ENCODE measurements at regions not wholly inside any gene's neighbourhood (a gene's known extent, or its start where the extent isn't known, plus 50 kb on each side); places are given as distances from the start of the nearest gene placed in this dataset.

DNA sequence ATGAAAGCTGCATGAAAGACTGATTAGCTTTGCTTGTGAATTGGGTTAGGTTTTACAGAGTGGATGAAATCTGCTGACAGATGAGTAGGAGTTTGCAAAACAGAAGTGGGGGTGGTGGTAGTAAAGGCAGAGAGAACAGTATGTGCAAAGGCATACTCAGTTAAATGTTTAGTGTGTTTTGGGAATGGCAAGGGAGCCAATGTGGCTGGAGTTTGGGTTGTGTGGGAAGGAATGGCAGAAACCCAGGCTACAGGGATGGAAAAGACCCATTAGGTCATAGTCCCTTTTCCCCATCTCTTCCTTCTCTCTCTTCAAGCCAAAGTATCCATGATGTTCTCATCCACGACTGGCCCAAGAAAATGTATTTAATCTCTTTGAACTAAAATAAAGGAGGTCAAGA lies 362.2 kb upstream of the LYPLAL1 start:
- CTCF ChIA-PET (ENCODE audit: low intra/inter-chr PET ratio, low total read pairs), result no interaction called here
- intact Hi-C loops (cut with micrococcal nuclease; ENCODE audit: unreplicated experiment) (no loop called here), in situ Hi-C loops (cut with HindIII; ENCODE audit: extremely low pct_ligation_motif_present, low pct_unique_long_range_greater_than_20kb) (no loop called here)
- TF ChIP-seq RNF219 (CRISPR knock-in tag; IDR thresholded peaks at IDR 0.05) (no peak), SNAI1 (CRISPR knock-in tag; IDR thresholded peaks at IDR 0.05; ENCODE audit: borderline replicate concordance) (no peak), NFKB2 (CRISPR knock-in tag; IDR thresholded peaks at IDR 0.05; ENCODE audit: borderline replicate concordance) (no peak), RORA (CRISPR knock-in tag; IDR thresholded peaks at IDR 0.05) (no peak)
- Histone ChIP-seq H3K4me2 (ENCODE audit: low read depth, low read length) (no peak overlapping the region), H3K4me3 (replicated peaks in 1 of 3; ENCODE audit: insufficient read depth in 1 of 3, low read depth in 2 of 3, low read length in 3 of 3) (no peak overlapping the region), H3K9me3 (ENCODE audit: low read length) (no peaks in the 10 kb centered on the region), H3K9ac (ENCODE audit: insufficient read depth, low read depth, low read length) (no peak overlapping the region), H3K79me2 (ENCODE audit: insufficient read depth, low read length) (no peaks in the 10 kb centered on the region), H2AFZ (ENCODE audit: low read length) (no peak overlapping the region), H3K27ac (ENCODE audit: extremely low read length, insufficient read depth, low read length) (no peak overlapping the region), H3K4me1 (ENCODE audit: insufficient read depth, low read length) (no peaks in the 10 kb centered on the region), H4K20me1 (ENCODE audit: insufficient read depth, low read length) (no peaks in the 10 kb centered on the region), H3K36me3 (replicated peaks in 1 of 2; ENCODE audit: control insufficient read depth in 1 of 2, insufficient read depth in 2 of 2, low read length in 2 of 2) (no peaks in the 10 kb centered on the region), H3K27me3 (ENCODE audit: control insufficient read depth in 1 of 2, insufficient read depth in 2 of 2, low read length in 2 of 2) (no peaks in the 10 kb centered on the region)
- WGBS (ENCODE audit: low lambda C conversion rate), result 0% methylated on average over 1 of the region's 1 CpG
- POLR2A ChIA-PET, result no interaction called here
- ATAC-seq, result no peak
- DNase-seq (ENCODE audit: low spot score), result no peak
- no TSS peak for BruUV-seq (replicated peaks)
- no peak for FAIRE-seq

- no peak for FAIRE-seq
- WGBS (ENCODE audit: low lambda C conversion rate), result 12% methylated on average over 6 of the region's 6 CpGs
- BruUV-seq (replicated peaks), result no TSS peak
These were observed 361.3 kb upstream of the LYPLAL1 start for GRCh38 chr1:218812360-218812759.

More at GRCh38 chr1:218812360-218812759, 361.3 kb upstream of the LYPLAL1 start:
- intact Hi-C loops (cut with micrococcal nuclease; ENCODE audit: unreplicated experiment) (no loop called here), in situ Hi-C loops (cut with HindIII; ENCODE audit: extremely low pct_ligation_motif_present, low pct_unique_long_range_greater_than_20kb) (no loop called here)
- H3K9ac ChIP-seq (ENCODE audit: insufficient read depth, low read depth, low read length), result no peak overlapping the region
- no peaks in the 10 kb centered on the region for H3K9me3 ChIP-seq (ENCODE audit: low read length)
- ATAC-seq, result no peak
- H3K4me3 ChIP-seq (replicated peaks in 1 of 3; ENCODE audit: insufficient read depth in 1 of 3, low read depth in 2 of 3, low read length in 3 of 3), result no peak overlapping the region
- no peaks in the 10 kb centered on the region for H3K36me3 ChIP-seq (replicated peaks in 1 of 2; ENCODE audit: control insufficient read depth in 1 of 2, insufficient read depth in 2 of 2, low read length in 2 of 2)
- no peak overlapping the region for H3K4me2 ChIP-seq (ENCODE audit: low read depth, low read length)
- POLR2A ChIA-PET, result no interaction called here
- TF ChIP-seq GATA4 (IDR thresholded peaks at IDR 0.05; ENCODE audit: borderline replicate concordance, low read depth) (no peak), ZNF615 (CRISPR knock-in tag; IDR thresholded peaks at IDR 0.05; ENCODE audit: borderline replicate concordance) (no peak), ZC3H13 (CRISPR knock-in tag; IDR thresholded peaks at IDR 0.05) (no peak), AGO2 (optimal IDR thresholded peaks at IDR 0.05; ENCODE audit: low read depth, low read length) (no peak), HOXA9 (CRISPR knock-in tag; IDR thresholded peaks at IDR 0.05; ENCODE audit: borderline replicate concordance) (no peak)
- no peak overlapping the region for H3K27ac ChIP-seq (ENCODE audit: extremely low read length, insufficient read depth, low read length)
- H3K4me1 ChIP-seq (ENCODE audit: insufficient read depth, low read length), result no peaks in the 10 kb centered on the region
- CTCF ChIA-PET (ENCODE audit: low intra/inter-chr PET ratio, low total read pairs), result no interaction called here
- DNase-seq (ENCODE audit: low spot score), result no peak
- H3K79me2 ChIP-seq (ENCODE audit: insufficient read depth, low read length), result no peaks in the 10 kb centered on the region
- no peak overlapping the region for H2AFZ ChIP-seq (ENCODE audit: low read length)
- H4K20me1 ChIP-seq (ENCODE audit: insufficient read depth, low read length), result no peaks in the 10 kb centered on the region
- H3K27me3 ChIP-seq (ENCODE audit: control insufficient read depth in 1 of 2, insufficient read depth in 2 of 2, low read length in 2 of 2), result no peaks in the 10 kb centered on the region

Measured in HepG2 (cell line).